Liver (tissue), 8 donors: ENCODE measurements at regions not wholly inside any gene's neighbourhood (a gene's known extent, or its start where the extent isn't known, plus 50 kb on each side); places are given as distances from the start of the nearest gene placed in this dataset.

Source experiments
- DNase-seq: peaks from one replicate; pipeline ENCODE4 v3.0.0-alpha.2; 2017; ENCODE audit warnings: low spot score
- H3K27ac ChIP-seq, 2 donors: one replicate each; pipeline ENCODE4 v1.7.0; 2013; ENCODE audit warnings: inconsistent platforms in 2 of 2, low read length in 2 of 2, control low read depth in 1 of 2, low read depth in 1 of 2, mild to moderate bottlenecking in 1 of 2
- H3K27me3 ChIP-seq, 4 donors: one replicate each; pipeline versions ENCODE4 v1.6.1 to v1.7.0; 2013; ENCODE audit warnings: low read length in 3 of 4, inconsistent platforms in 1 of 4, mild to moderate bottlenecking in 1 of 4, moderate library complexity in 1 of 4; ENCODE audit not compliant: control insufficient read depth in 4 of 4, insufficient read depth in 4 of 4
- H3K36me3 ChIP-seq, 4 donors: one replicate each; pipeline versions ENCODE4 v1.6.1 to v1.7.0; 2013; ENCODE audit warnings: low read length in 3 of 4, mild to moderate bottlenecking in 3 of 4, low read depth in 1 of 4, moderate library complexity in 1 of 4; ENCODE audit not compliant: control insufficient read depth in 4 of 4, insufficient read depth in 3 of 4
- H3K4me1 ChIP-seq, 4 donors: one replicate each; pipeline versions ENCODE4 v1.6.1 to v1.7.0; 2013; ENCODE audit warnings: low read length in 3 of 4, mild to moderate bottlenecking in 3 of 4, moderate library complexity in 1 of 4; ENCODE audit not compliant: control insufficient read depth in 4 of 4, insufficient read depth in 4 of 4
- H3K4me3 ChIP-seq, 3 donors: one replicate each; pipeline versions ENCODE4 v1.6.1 to v1.7.0; 2013; ENCODE audit warnings: low read length in 3 of 3, control low read depth in 1 of 3, low read depth in 1 of 3, mild to moderate bottlenecking in 1 of 3
- H3K9ac ChIP-seq, 2 donors: one replicate each; pipeline ENCODE4 v1.7.0; 2013; ENCODE audit warnings: low read length in 2 of 2, mild to moderate bottlenecking in 2 of 2, moderate library complexity in 2 of 2, control low read depth in 1 of 2, low read depth in 1 of 2
- H3K9me3 ChIP-seq, 4 donors: one replicate each; pipeline versions ENCODE4 v1.6.1 to v1.7.0; 2013; ENCODE audit warnings: low read length in 3 of 4; ENCODE audit not compliant: control insufficient read depth in 4 of 4
- EGR1 ChIP-seq, 2 donors: IDR thresholded peaks; 2 replicates each; pipeline ENCODE4 v1.6.1; 2016 to 2018; ENCODE audit warnings: antibody characterized with exemption in 2 of 2, low read depth in 2 of 2
- FOXA1 ChIP-seq: IDR thresholded peaks from 2 replicates; pipeline ENCODE4 v1.6.1; 2016; ENCODE audit warnings: antibody characterized with exemption
- GABPA ChIP-seq, 2 donors: IDR thresholded peaks in 1 of 2; conservative IDR thresholded peaks in 1 of 2; 2 replicates each; pipeline ENCODE4 v1.6.1; 2016; ENCODE audit warnings: antibody characterized with exemption in 2 of 2, mild to moderate bottlenecking in 1 of 2, moderate library complexity in 1 of 2
- HNF4A ChIP-seq, 2 donors: conservative IDR thresholded peaks; 2 replicates each; pipeline ENCODE4 v1.6.1; 2016; ENCODE audit warnings: antibody characterized with exemption in 2 of 2, mild to moderate bottlenecking in 2 of 2
- HNF4G ChIP-seq: IDR thresholded peaks from 2 replicates; pipeline ENCODE4 v1.6.1; 2016; ENCODE audit warnings: antibody characterized with exemption
- JUND ChIP-seq, 2 donors: IDR thresholded peaks; 2 replicates each; pipeline ENCODE4 v1.6.1; 2016; ENCODE audit warnings: antibody characterized with exemption in 2 of 2
- RAD21 ChIP-seq, 2 donors: IDR thresholded peaks; 2 replicates each; pipeline ENCODE4 v1.6.1; 2016; ENCODE audit warnings: antibody characterized with exemption in 2 of 2, mild to moderate bottlenecking in 2 of 2
- RXRA ChIP-seq, 2 donors: IDR thresholded peaks; 2 replicates each; pipeline ENCODE4 v1.6.1; 2017 to 2018; ENCODE audit warnings: antibody characterized with exemption in 2 of 2, mild to moderate bottlenecking in 1 of 2
- SP1 ChIP-seq: IDR thresholded peaks from 2 replicates; pipeline ENCODE4 v1.6.1; 2018; ENCODE audit warnings: antibody characterized with exemption, mild to moderate bottlenecking
- TAF1 ChIP-seq: conservative IDR thresholded peaks from 2 replicates; pipeline ENCODE4 v1.6.1; 2016; ENCODE audit warnings: antibody characterized with exemption, mild to moderate bottlenecking
- YY1 ChIP-seq: IDR thresholded peaks from 2 replicates; pipeline ENCODE4 v1.6.1; 2016; ENCODE audit warnings: antibody characterized with exemption, mild to moderate bottlenecking
- WGBS: extraction: QIAGEN DNeasy Blood & Tissue Kit; methylation state at CpG from one replicate; pipeline ENCODE4 v1.1.7; 2013; 5-methylcytosine and 5-hydroxymethylcytosine counted together
- TF ChIP-seq, protein P1 (sequence below): IDR thresholded peaks from 2 replicates; pipeline ENCODE4 v1.6.1; 2016; ENCODE audit warnings: antibody characterized with exemption
- TF ChIP-seq, protein P2 (sequence below): IDR thresholded peaks from 2 replicates; pipeline ENCODE4 v1.6.1; 2016; ENCODE audit warnings: antibody characterized with exemption
- TF ChIP-seq, protein P3 (sequence below): fragments of 150-350 bp; IDR thresholded peaks from 2 replicates; pipeline ENCODE4 v1.5.1; 2017; ENCODE audit warnings: improper control_type of control experiment, low read depth, low read length; ENCODE audit not compliant: missing input control
- TF ChIP-seq, protein P4 (sequence below): IDR thresholded peaks from 2 replicates; pipeline ENCODE4 v1.6.1; 2016; ENCODE audit warnings: antibody characterized with exemption, mild to moderate bottlenecking
- donor health status: healthy.
- donor health status: healthy.
- donor health status: healthy.
- donor health status: healthy.
- donor health status: healthy.

DNA sequence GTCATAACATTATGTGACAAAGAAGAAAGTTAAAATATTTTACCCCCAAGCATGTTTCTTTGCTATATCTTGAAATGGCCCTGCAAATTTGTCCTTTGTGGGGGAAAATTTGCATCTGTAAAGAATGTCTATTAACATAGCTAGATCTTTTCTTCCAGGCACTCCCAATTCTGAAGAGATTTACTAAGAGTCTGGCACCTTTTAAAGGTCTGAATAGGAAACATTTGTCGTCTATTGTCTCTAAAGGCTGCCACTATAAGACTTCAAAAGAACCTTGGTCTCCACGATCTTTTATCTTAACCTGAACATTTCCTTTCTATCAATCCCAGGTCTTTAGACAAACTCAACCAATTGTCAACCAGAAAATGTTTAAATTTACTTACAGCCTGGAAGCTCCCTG is 128.6 kb upstream of the VCX start (continued):
- TF ChIP-seq, protein P1, sequence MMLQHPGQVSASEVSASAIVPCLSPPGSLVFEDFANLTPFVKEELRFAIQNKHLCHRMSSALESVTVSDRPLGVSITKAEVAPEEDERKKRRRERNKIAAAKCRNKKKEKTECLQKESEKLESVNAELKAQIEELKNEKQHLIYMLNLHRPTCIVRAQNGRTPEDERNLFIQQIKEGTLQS = no peak
- TF ChIP-seq, protein P2, sequence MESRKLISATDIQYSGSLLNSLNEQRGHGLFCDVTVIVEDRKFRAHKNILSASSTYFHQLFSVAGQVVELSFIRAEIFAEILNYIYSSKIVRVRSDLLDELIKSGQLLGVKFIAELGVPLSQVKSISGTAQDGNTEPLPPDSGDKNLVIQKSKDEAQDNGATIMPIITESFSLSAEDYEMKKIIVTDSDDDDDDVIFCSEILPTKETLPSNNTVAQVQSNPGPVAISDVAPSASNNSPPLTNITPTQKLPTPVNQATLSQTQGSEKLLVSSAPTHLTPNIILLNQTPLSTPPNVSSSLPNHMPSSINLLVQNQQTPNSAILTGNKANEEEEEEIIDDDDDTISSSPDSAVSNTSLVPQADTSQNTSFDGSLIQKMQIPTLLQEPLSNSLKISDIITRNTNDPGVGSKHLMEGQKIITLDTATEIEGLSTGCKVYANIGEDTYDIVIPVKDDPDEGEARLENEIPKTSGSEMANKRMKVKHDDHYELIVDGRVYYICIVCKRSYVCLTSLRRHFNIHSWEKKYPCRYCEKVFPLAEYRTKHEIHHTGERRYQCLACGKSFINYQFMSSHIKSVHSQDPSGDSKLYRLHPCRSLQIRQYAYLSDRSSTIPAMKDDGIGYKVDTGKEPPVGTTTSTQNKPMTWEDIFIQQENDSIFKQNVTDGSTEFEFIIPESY = no peak
- no peak for TF ChIP-seq EGR1 (IDR thresholded peaks at IDR 0.05; ENCODE audit: low read depth in 2 of 2)

DNA sequence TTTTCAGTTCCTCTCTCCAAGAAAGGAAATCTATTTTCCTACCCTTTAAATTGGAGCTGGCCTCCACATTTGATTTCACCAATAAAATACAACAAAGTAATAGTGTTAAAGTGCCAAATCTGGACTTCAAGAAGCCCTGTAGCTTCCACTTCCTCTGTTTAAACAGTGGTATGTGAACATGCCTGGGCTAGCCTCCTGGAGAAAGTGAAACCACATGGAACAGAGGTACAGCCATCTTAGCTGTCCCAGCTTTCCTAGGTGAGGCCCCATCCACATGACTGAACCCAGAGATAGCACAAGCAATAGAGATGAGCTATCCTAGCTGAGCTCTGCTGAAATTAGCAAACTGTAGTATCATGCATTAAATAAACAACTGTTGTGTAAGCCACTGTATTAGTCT is 131.8 kb upstream of the VCX start:
- no peaks in the 10 kb centered on the region for H3K27me3 ChIP-seq
- H3K9ac ChIP-seq = no peak overlapping the region
- TF ChIP-seq, protein P2 = no peak
- TF ChIP-seq RAD21 (IDR thresholded peaks at IDR 0.05) (no peak), HNF4G (no peak), JUND (IDR thresholded peaks at IDR 0.05) (no peak)
- TF ChIP-seq, protein P1 = no peak
- TF ChIP-seq, protein P3, sequence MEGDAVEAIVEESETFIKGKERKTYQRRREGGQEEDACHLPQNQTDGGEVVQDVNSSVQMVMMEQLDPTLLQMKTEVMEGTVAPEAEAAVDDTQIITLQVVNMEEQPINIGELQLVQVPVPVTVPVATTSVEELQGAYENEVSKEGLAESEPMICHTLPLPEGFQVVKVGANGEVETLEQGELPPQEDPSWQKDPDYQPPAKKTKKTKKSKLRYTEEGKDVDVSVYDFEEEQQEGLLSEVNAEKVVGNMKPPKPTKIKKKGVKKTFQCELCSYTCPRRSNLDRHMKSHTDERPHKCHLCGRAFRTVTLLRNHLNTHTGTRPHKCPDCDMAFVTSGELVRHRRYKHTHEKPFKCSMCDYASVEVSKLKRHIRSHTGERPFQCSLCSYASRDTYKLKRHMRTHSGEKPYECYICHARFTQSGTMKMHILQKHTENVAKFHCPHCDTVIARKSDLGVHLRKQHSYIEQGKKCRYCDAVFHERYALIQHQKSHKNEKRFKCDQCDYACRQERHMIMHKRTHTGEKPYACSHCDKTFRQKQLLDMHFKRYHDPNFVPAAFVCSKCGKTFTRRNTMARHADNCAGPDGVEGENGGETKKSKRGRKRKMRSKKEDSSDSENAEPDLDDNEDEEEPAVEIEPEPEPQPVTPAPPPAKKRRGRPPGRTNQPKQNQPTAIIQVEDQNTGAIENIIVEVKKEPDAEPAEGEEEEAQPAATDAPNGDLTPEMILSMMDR = no peak
- H3K4me1 ChIP-seq = no peaks in the 10 kb centered on the region
- H3K4me3 ChIP-seq = no peak overlapping the region
- H3K36me3 ChIP-seq = no peaks in the 10 kb centered on the region
- no peaks in the 10 kb centered on the region for H3K9me3 ChIP-seq
- DNase-seq = no peak
- H3K27ac ChIP-seq = no peak overlapping the region

DNA sequence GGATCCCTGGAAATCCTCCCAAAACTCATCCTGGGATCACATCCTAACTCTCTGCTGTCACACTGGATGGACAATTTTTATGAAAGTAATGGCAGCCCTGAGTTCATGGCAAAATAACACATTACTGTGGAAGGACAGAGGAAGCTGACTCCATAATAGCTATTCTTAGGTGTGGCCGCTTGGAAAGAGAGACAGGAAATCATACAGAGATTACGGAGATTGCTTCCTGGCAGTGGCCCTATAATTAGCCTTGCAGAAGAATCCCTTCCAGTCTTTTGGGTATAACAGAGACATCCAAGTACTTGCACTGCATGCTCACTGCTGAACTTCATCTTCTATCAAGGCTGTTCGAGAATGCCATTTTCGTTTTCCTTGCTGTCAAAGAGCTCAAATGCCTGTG is 133.1 kb upstream of the VCX start:
- Histone ChIP-seq H3K9ac (no peak overlapping the region), H3K27ac (no peak overlapping the region), H3K27me3 (no peaks in the 10 kb centered on the region), H3K36me3 (no peaks in the 10 kb centered on the region), H3K9me3 (no peaks in the 10 kb centered on the region), H3K4me1 (no peaks in the 10 kb centered on the region), H3K4me3 (no peak overlapping the region)
- DNase-seq = no peak
- TF ChIP-seq JUND (IDR thresholded peaks at IDR 0.05) (no peak), GABPA (IDR thresholded peaks at IDR 0.05 in 1 of 2, conservative IDR thresholded peaks at IDR 0.05 in 1 of 2) (no peak), RXRA (IDR thresholded peaks at IDR 0.05) (no peak), YY1 (no peak), RAD21 (IDR thresholded peaks at IDR 0.05) (no peak), EGR1 (IDR thresholded peaks at IDR 0.05; ENCODE audit: low read depth in 2 of 2) (no peak), SP1 (no peak), FOXA1 (no peak), TAF1 (no peak), HNF4A (conservative IDR thresholded peaks at IDR 0.05) (no peak)
- TF ChIP-seq, protein P3 = no peak
- TF ChIP-seq, protein P2 = no peak
- TF ChIP-seq, protein P4, sequence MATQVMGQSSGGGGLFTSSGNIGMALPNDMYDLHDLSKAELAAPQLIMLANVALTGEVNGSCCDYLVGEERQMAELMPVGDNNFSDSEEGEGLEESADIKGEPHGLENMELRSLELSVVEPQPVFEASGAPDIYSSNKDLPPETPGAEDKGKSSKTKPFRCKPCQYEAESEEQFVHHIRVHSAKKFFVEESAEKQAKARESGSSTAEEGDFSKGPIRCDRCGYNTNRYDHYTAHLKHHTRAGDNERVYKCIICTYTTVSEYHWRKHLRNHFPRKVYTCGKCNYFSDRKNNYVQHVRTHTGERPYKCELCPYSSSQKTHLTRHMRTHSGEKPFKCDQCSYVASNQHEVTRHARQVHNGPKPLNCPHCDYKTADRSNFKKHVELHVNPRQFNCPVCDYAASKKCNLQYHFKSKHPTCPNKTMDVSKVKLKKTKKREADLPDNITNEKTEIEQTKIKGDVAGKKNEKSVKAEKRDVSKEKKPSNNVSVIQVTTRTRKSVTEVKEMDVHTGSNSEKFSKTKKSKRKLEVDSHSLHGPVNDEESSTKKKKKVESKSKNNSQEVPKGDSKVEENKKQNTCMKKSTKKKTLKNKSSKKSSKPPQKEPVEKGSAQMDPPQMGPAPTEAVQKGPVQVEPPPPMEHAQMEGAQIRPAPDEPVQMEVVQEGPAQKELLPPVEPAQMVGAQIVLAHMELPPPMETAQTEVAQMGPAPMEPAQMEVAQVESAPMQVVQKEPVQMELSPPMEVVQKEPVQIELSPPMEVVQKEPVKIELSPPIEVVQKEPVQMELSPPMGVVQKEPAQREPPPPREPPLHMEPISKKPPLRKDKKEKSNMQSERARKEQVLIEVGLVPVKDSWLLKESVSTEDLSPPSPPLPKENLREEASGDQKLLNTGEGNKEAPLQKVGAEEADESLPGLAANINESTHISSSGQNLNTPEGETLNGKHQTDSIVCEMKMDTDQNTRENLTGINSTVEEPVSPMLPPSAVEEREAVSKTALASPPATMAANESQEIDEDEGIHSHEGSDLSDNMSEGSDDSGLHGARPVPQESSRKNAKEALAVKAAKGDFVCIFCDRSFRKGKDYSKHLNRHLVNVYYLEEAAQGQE = no peak
- 75% methylated on average over 4 of the region's 4 CpGs for WGBS
